IMR-90 (cell line): ENCODE measurements at regions not wholly inside any gene's neighbourhood (a gene's known extent, or its start where the extent isn't known, plus 50 kb on each side); places are given as distances from the start of the nearest gene placed in this dataset.

Experiments
- POLR2A ChIP-seq: IDR thresholded peaks from 2 replicates; pipeline ENCODE4 v1.6.1; 2012; ENCODE audit warnings: mild to moderate bottlenecking, low read depth, low read length
- RAD21 ChIP-seq: IDR thresholded peaks from 2 replicates; pipeline ENCODE4 v1.6.1; 2012; ENCODE audit warnings: low read length, improper control_type of control experiment
- TF ChIP-seq, protein P1 (sequence below): conservative IDR thresholded peaks from 2 replicates; pipeline ENCODE4 v1.5.1; 2012; ENCODE audit warnings: mild to moderate bottlenecking, low read depth, low read length, improper control_type of control experiment

DNA sequence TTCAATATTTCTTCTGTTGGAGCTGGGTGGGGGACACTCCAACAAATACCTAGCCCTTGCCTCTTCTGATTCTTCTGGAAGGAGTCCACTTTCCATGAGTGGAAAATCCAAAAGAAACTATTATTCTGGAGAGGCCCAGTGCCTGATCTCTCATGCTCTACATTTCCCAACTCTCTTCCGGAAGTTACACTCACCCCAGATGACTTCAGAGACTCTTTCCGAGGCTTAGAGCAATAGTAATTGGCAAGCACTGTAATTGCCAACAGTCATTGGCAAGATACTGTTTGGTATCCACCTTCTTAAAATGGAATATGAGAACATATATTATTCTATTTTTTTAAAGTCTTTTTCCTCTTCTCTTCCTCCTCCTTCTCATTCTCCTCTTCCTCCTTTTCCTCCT, 60.5 kb upstream of the CYRIA start:
- no peak for TF ChIP-seq POLR2A
- TF ChIP-seq, protein P1, sequence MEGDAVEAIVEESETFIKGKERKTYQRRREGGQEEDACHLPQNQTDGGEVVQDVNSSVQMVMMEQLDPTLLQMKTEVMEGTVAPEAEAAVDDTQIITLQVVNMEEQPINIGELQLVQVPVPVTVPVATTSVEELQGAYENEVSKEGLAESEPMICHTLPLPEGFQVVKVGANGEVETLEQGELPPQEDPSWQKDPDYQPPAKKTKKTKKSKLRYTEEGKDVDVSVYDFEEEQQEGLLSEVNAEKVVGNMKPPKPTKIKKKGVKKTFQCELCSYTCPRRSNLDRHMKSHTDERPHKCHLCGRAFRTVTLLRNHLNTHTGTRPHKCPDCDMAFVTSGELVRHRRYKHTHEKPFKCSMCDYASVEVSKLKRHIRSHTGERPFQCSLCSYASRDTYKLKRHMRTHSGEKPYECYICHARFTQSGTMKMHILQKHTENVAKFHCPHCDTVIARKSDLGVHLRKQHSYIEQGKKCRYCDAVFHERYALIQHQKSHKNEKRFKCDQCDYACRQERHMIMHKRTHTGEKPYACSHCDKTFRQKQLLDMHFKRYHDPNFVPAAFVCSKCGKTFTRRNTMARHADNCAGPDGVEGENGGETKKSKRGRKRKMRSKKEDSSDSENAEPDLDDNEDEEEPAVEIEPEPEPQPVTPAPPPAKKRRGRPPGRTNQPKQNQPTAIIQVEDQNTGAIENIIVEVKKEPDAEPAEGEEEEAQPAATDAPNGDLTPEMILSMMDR = no peak
- no peak for TF ChIP-seq RAD21
